ENCODE measurements at regions not wholly inside any gene's neighbourhood (a gene's known extent, or its start where the extent isn't known, plus 50 kb on each side); places are given as distances from the start of the nearest gene placed in this dataset.

DNA sequence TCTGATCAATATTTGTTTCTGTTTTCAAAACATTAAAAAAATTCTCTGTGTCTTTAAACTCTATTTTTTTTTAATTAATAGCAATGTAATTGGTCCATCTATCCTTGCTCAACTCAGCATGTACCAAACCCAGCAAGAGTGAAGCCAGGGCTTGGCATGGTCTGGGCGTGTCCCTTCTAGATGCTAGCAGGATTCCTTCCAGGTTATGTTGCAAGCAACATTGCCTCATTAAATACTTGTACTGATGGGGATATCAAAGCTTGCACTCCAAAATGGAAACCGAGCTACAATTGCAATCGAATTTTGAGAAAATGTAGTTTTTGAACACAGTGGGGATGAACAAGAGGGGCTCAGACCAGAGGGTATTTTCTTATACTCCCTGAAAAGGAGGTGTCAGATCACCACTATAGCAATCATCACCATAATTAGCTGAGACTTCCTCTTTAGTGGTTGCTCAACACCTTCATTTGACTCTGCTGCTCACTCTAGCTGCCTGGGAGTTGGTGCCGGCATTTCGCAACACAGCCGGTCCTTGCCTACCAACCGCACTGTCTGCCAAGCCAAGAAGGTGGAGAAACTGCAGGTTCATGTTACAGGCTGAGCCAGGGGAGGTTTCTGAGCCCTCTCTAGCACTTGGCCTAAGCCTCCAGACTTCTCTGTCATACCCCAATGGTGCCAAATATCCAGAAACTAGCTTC, 67.8 kb upstream of the RALGAPA2 start:
- TF ChIP-seq POLR2A (IDR thresholded peaks at IDR 0.05) (no peak), CTCF (IDR thresholded peaks at IDR 0.05) (no peak), POLR2AphosphoS5 (IDR thresholded peaks at IDR 0.05) (peak; percentile 24 to 44 (median 38))

Data from breast epithelium (tissue), 3 donors.